Neural progenitor cell (in vitro differentiated cells): ENCODE measurements at regions not wholly inside any gene's neighbourhood (a gene's known extent, or its start where the extent isn't known, plus 50 kb on each side); places are given as distances from the start of the nearest gene placed in this dataset.

Experiments used
- DNase-seq: peaks from one replicate; pipeline ENCODE4 v3.0.0-alpha.2; 2016; ENCODE audit warnings: low spot score
- H2AFZ ChIP-seq: fragments of 200-600 bp; sonication (generic); replicated peaks from 2 replicates; pipeline ENCODE4 v1.6.1; 2016; ENCODE audit warnings: antibody characterized with exemption
- H3F3A ChIP-seq: fragments of 200-600 bp; sonication (generic); 2 replicates; pipeline ENCODE4 v1.6.1; 2016; ENCODE audit warnings: antibody characterized with exemption, low read depth
- H3K27ac ChIP-seq: fragments of 200-600 bp; sonication (generic); 2 replicates; pipeline ENCODE4 v1.5.1; 2016; ENCODE audit warnings: mild to moderate bottlenecking
- H3K27me3 ChIP-seq: fragments of 200-600 bp; sonication (generic); 2 replicates; pipeline ENCODE4 v1.6.1; 2016; ENCODE audit warnings: mild to moderate bottlenecking, moderate library complexity
- H3K36me3 ChIP-seq: fragments of 200-600 bp; sonication (generic); 2 replicates; pipeline ENCODE4 v1.5.1; 2016
- H3K4me1 ChIP-seq: fragments of 200-600 bp; sonication (generic); 2 replicates; pipeline ENCODE4 v1.6.1; 2016; ENCODE audit warnings: mixed run types
- H3K4me2 ChIP-seq: fragments of 200-600 bp; sonication (generic); 2 replicates; pipeline ENCODE4 v1.6.1; 2016
- H3K4me3 ChIP-seq: fragments of 200-600 bp; sonication (generic); 2 replicates; pipeline ENCODE4 v1.5.1; 2016
- H3K79me2 ChIP-seq: fragments of 200-600 bp; sonication (generic); 2 replicates; pipeline ENCODE4 v1.6.1; 2016; ENCODE audit warnings: low read depth
- H3K9ac ChIP-seq: fragments of 200-600 bp; sonication (generic); 2 replicates; pipeline ENCODE4 v1.6.1; 2016
- H3K9me3 ChIP-seq: fragments of 200-600 bp; sonication (generic); 2 replicates; pipeline ENCODE4 v1.5.1; 2016; ENCODE audit warnings: low read depth
- H4K20me1 ChIP-seq: fragments of 200-600 bp; sonication (generic); 2 replicates; pipeline ENCODE4 v1.6.1; 2016; ENCODE audit warnings: low read depth
- H3K27ac Mint-ChIP-seq: 3 replicates; pipeline ENCODE4 v1.8.0; 2021; ENCODE audit warnings: mixed read lengths
- H3K27me3 Mint-ChIP-seq: 2 replicates; pipeline ENCODE4 v1.8.0; 2022; ENCODE audit warnings: low read depth, mild to moderate bottlenecking, inconsistent platforms, moderate library complexity, mixed read lengths; ENCODE audit not compliant: insufficient read depth
- H3K36me3 Mint-ChIP-seq: 3 replicates; pipeline ENCODE4 v1.8.0; 2021; ENCODE audit warnings: mixed read lengths
- H3K4me1 Mint-ChIP-seq: 3 replicates; pipeline ENCODE4 v1.8.0; 2021; ENCODE audit warnings: mixed read lengths
- H3K4me3 Mint-ChIP-seq: 3 replicates; pipeline ENCODE4 v1.8.0; 2021; ENCODE audit warnings: mild to moderate bottlenecking, moderate library complexity, mixed read lengths
- H3K9me3 Mint-ChIP-seq: 3 replicates; pipeline ENCODE4 v1.8.0; 2020; ENCODE audit warnings: mixed read lengths
- CTCF ChIP-seq: fragments of 200-600 bp; sonication (generic); IDR thresholded peaks from 2 replicates; pipeline ENCODE4 v1.5.1; 2017; ENCODE audit warnings: antibody characterized with exemption, mild to moderate bottlenecking
- EZH2 ChIP-seq: fragments of 200-600 bp; sonication (generic); IDR thresholded peaks from 2 replicates; pipeline ENCODE4 v1.6.1; 2017; ENCODE audit warnings: antibody characterized with exemption, mild to moderate bottlenecking, moderate library complexity
- EZH2phosphoT487 ChIP-seq: fragments of 200-600 bp; sonication (generic); IDR thresholded peaks from 2 replicates; pipeline ENCODE4 v1.6.1; 2017; ENCODE audit warnings: antibody characterized with exemption

GRCh38 chr4:100641336-100641735, 123.5 kb upstream of the EMCN start:
- no peaks in the 10 kb centered on the region for H3K27me3 Mint-ChIP-seq

GRCh38 chr4:100635899-100636298, 118.1 kb upstream of the EMCN start:
- TF ChIP-seq CTCF (no peak), EZH2phosphoT487 (no peak), EZH2 (no peak)
- H3F3A ChIP-seq = no peaks in the 10 kb centered on the region
- no peaks in the 10 kb centered on the region for H3K36me3 Mint-ChIP-seq

More at GRCh38 chr4:100641336-100641735, 123.5 kb upstream of the EMCN start:
- no peak for TF ChIP-seq EZH2phosphoT487
- no peak for TF ChIP-seq EZH2
- no peak for TF ChIP-seq CTCF
- Histone ChIP-seq H3K9ac (no peak overlapping the region), H4K20me1 (no peaks in the 10 kb centered on the region), H3K36me3 (no peaks in the 10 kb centered on the region), H3K4me3 (no peak overlapping the region), H3F3A (no peaks in the 10 kb centered on the region), H3K4me2 (no peak overlapping the region), H3K4me1 (no peaks in the 10 kb centered on the region), H3K79me2 (no peaks in the 10 kb centered on the region), H3K9me3 (no peaks in the 10 kb centered on the region), H3K27ac (no peak overlapping the region), H3K27me3 (no peaks in the 10 kb centered on the region), H2AFZ (no peak overlapping the region)
- Mint-ChIP-seq H3K36me3 (no peaks in the 10 kb centered on the region), H3K4me1 (peaks cover 3% of the 10 kb centered on the region), H3K4me3 (no peak overlapping the region), H3K27ac (no peak overlapping the region), H3K9me3 (no peaks in the 10 kb centered on the region)
- DNase-seq = no peak

GRCh38 chr4:100633269-100633668, 115.4 kb upstream of the EMCN start:
- TF ChIP-seq EZH2 (no peak), EZH2phosphoT487 (no peak), CTCF (no peak)
- no peaks in the 10 kb centered on the region for H3K36me3 Mint-ChIP-seq

More at GRCh38 chr4:100635899-100636298, 118.1 kb upstream of the EMCN start:
- no peak overlapping the region for H3K4me2 ChIP-seq
- H4K20me1 ChIP-seq = no peaks in the 10 kb centered on the region
- Mint-ChIP-seq H3K27me3 (no peaks in the 10 kb centered on the region), H3K4me3 (no peak overlapping the region), H3K9me3 (no peaks in the 10 kb centered on the region), H3K27ac (no peak overlapping the region), H3K4me1 (no peaks in the 10 kb centered on the region)
- H3K4me1 ChIP-seq = no peaks in the 10 kb centered on the region
- no peaks in the 10 kb centered on the region for H3K9me3 ChIP-seq
- H2AFZ ChIP-seq = no peak overlapping the region
- H3K27ac ChIP-seq = no peak overlapping the region
- no peaks in the 10 kb centered on the region for H3K36me3 ChIP-seq
- no peak for DNase-seq
- H3K9ac ChIP-seq = no peak overlapping the region
- no peaks in the 10 kb centered on the region for H3K79me2 ChIP-seq
- H3K27me3 ChIP-seq = no peaks in the 10 kb centered on the region
- no peak overlapping the region for H3K4me3 ChIP-seq

More at GRCh38 chr4:100633269-100633668, 115.4 kb upstream of the EMCN start:
- Mint-ChIP-seq H3K9me3 (no peaks in the 10 kb centered on the region), H3K4me1 (no peaks in the 10 kb centered on the region), H3K4me3 (no peak overlapping the region), H3K27me3 (no peaks in the 10 kb centered on the region), H3K27ac (no peak overlapping the region)
- no peak overlapping the region for H3K4me3 ChIP-seq
- no peak overlapping the region for H3K4me2 ChIP-seq
- H3K4me1 ChIP-seq = no peaks in the 10 kb centered on the region
- no peaks in the 10 kb centered on the region for H3K36me3 ChIP-seq
- H3F3A ChIP-seq = no peaks in the 10 kb centered on the region
- no peaks in the 10 kb centered on the region for H4K20me1 ChIP-seq
- no peak overlapping the region for H2AFZ ChIP-seq
- no peaks in the 10 kb centered on the region for H3K79me2 ChIP-seq
- DNase-seq = no peak
- no peak overlapping the region for H3K9ac ChIP-seq
- H3K27ac ChIP-seq = no peak overlapping the region
- no peaks in the 10 kb centered on the region for H3K27me3 ChIP-seq
- H3K9me3 ChIP-seq = no peaks in the 10 kb centered on the region
